HCT116 (cell line): ENCODE measurements at regions not wholly inside any gene's neighbourhood (a gene's known extent, or its start where the extent isn't known, plus 50 kb on each side); places are given as distances from the start of the nearest gene placed in this dataset.

ENCODE experiments used
- ATAC-seq: fragments of 200-7000 bp; cut with Tn5 transposase; 2 replicates; pipeline ENCODE4 v1.9.1; 2020; ENCODE audit warnings: mild to moderate bottlenecking, moderate library complexity
- BruUV-seq: library from RNA; stranded (reverse); fragments of 400-500 nt; replicated peaks from 2 replicates; lab custom pipeline; 2021; lab: Mats Ljungman, UMichigan
- CTCF ChIA-PET: fragments of 300-600 bp; sonication (Branson Sonifier 250); formaldehyde crosslinking; loops from one replicate; lab custom pipeline; 2021; ENCODE audit warnings: antibody characterized with exemption; lab: Charles Lee
- POLR2A ChIA-PET: fragments of 300-600, 350-600 bp; sonication (Branson Sonifier 250); formaldehyde crosslinking; loops from one replicate; lab custom pipeline; 2021; ENCODE audit warnings: antibody characterized with exemption; lab: Charles Lee
- RAD21 ChIA-PET, 2 experiments: fragments of 300-600 bp; sonication (Branson Sonifier 250); formaldehyde crosslinking; loops; one replicate each; lab custom pipeline; 2023; ENCODE audit warnings: low total read pairs in 2 of 2; ENCODE audit not compliant: uncharacterized antibody in 2 of 2, unreplicated experiment in 2 of 2, low non-redundant PET in 1 of 2; lab: Charles Lee
- DNase-seq: peaks from one replicate; pipeline ENCODE4 v3.0.0-alpha.2; 2010; ENCODE audit warnings: low read depth, low spot score
- H2AFZ ChIP-seq: fragments of 200-600 bp; shearing (Covaris generic), sonication (generic); 2 replicates; pipeline ENCODE4 v1.6.1; 2017; ENCODE audit warnings: low read depth, mixed run types, mixed read lengths, antibody characterized with exemption, low read length; ENCODE audit not compliant: poor library complexity, severe bottlenecking
- H3K27ac ChIP-seq: 2 replicates; pipeline ENCODE4 v1.5.1; 2012; ENCODE audit warnings: low read depth, low read length
- H3K27me3 ChIP-seq: fragments of 200-600 bp; sonication (generic); 2 replicates; pipeline ENCODE4 v1.6.1; 2016; ENCODE audit warnings: mixed run types, low read length, mixed read lengths; ENCODE audit not compliant: insufficient read depth
- H3K36me3 ChIP-seq, 2 experiments: fragments of 200-500 bp in 1 of 2; fragments of 200-600 bp in 1 of 2; sonication (Bioruptor generic) in 1 of 2; sonication (generic) in 1 of 2; 2 replicates each; pipeline versions ENCODE4 v1.5.1 to v1.6.1; 2014 to 2016; ENCODE audit warnings: low read length in 2 of 2, inconsistent platforms in 1 of 2, mixed read lengths in 1 of 2, mixed run types in 1 of 2; ENCODE audit not compliant: insufficient read depth in 2 of 2, control insufficient read depth in 1 of 2
- H3K4me1 ChIP-seq, 2 experiments: fragments of 200-600 bp in 1 of 2; sonication (generic) in 1 of 2; 2 replicates each; pipeline versions ENCODE4 v1.5.1 to v1.6.1; 2012 to 2017; ENCODE audit warnings: low read length in 2 of 2, inconsistent platforms in 1 of 2, mild to moderate bottlenecking in 1 of 2, mixed read lengths in 1 of 2, mixed run types in 1 of 2, moderate library complexity in 1 of 2; ENCODE audit not compliant: insufficient read depth in 2 of 2, control insufficient read depth in 1 of 2
- H3K4me2 ChIP-seq: fragments of 200-600 bp; sonication (generic); 2 replicates; pipeline ENCODE4 v1.6.1; 2017; ENCODE audit warnings: mixed run types, low read length, mixed read lengths
- H3K4me3 ChIP-seq, 2 experiments: fragments of 200-600 bp in 1 of 2; sonication (generic) in 1 of 2; replicated peaks in 1 of 2; 2 replicates each; pipeline ENCODE4 v1.5.1; 2011 to 2016; ENCODE audit warnings: low read length in 2 of 2, control low read depth in 1 of 2, low read depth in 1 of 2, mild to moderate bottlenecking in 1 of 2, mixed read lengths in 1 of 2, mixed run types in 1 of 2
- H3K79me2 ChIP-seq: fragments of 200-600 bp; sonication (generic); 2 replicates; pipeline ENCODE4 v1.6.1; 2017; ENCODE audit warnings: mild to moderate bottlenecking, mixed run types, low read length, moderate library complexity, mixed read lengths; ENCODE audit not compliant: insufficient read depth
- H3K9ac ChIP-seq: fragments of 200-600 bp; sonication (generic); 2 replicates; pipeline ENCODE4 v1.6.1; 2016; ENCODE audit warnings: low read length, mixed read lengths
- H3K9me2 ChIP-seq: fragments of 200-600 bp; sonication (generic), shearing (Covaris generic); 2 replicates; pipeline ENCODE4 v1.6.1; 2017; ENCODE audit warnings: mixed run types, mild to moderate bottlenecking, moderate library complexity; ENCODE audit not compliant: insufficient read depth
- H3K9me3 ChIP-seq, 2 experiments: fragments of 200-500 bp in 1 of 2; fragments of 200-600 bp in 1 of 2; sonication (Bioruptor generic) in 1 of 2; sonication (generic) in 1 of 2; 2 replicates each; pipeline ENCODE4 v1.6.1; 2014 to 2017; ENCODE audit warnings: low read length in 2 of 2, mixed read lengths in 2 of 2, inconsistent platforms in 1 of 2, low read depth in 1 of 2, mild to moderate bottlenecking in 1 of 2, mixed run types in 1 of 2, moderate library complexity in 1 of 2; ENCODE audit not compliant: control insufficient read depth in 1 of 2, insufficient read depth in 1 of 2
- H4K20me1 ChIP-seq: fragments of 200-600 bp; sonication (generic), shearing (Covaris generic); 2 replicates; pipeline ENCODE4 v1.6.1; 2017; ENCODE audit warnings: mixed run types, mild to moderate bottlenecking, moderate library complexity; ENCODE audit not compliant: insufficient read depth
- CEBPB ChIP-seq: IDR thresholded peaks from 2 replicates; pipeline ENCODE4 v1.6.1; 2012; ENCODE audit warnings: low read depth
- CTCF ChIP-seq, 3 experiments: fragments of 200-600 bp in 1 of 3; sonication (generic) in 1 of 3; IDR thresholded peaks in 2 of 3; conservative IDR thresholded peaks in 1 of 3; 2 replicates each; pipeline ENCODE4 v1.5.1; 2012 to 2017; ENCODE audit warnings: low read depth in 2 of 3, low read length in 2 of 3, antibody characterized with exemption in 1 of 3, borderline replicate concordance in 1 of 3, control low read depth in 1 of 3, mild to moderate bottlenecking in 1 of 3, mixed read lengths in 1 of 3, mixed run types in 1 of 3, moderate library complexity in 1 of 3; ENCODE audit not compliant: insufficient read depth in 1 of 3
- FOSL1 ChIP-seq: IDR thresholded peaks from 2 replicates; pipeline ENCODE4 v1.6.1; 2012; ENCODE audit warnings: low read depth
- JUND ChIP-seq: IDR thresholded peaks from 2 replicates; pipeline ENCODE4 v1.6.1; 2012
- MAX ChIP-seq: IDR thresholded peaks from 2 replicates; pipeline ENCODE4 v1.6.1; 2012
- POLR2AphosphoS5 ChIP-seq: IDR thresholded peaks from 2 replicates; pipeline ENCODE4 v1.6.1; 2011; ENCODE audit warnings: mild to moderate bottlenecking, low read depth, low read length, moderate library complexity
- RAD21 ChIP-seq: IDR thresholded peaks from 2 replicates; pipeline ENCODE4 v1.6.1; 2012; ENCODE audit warnings: low read depth, mild to moderate bottlenecking
- REST ChIP-seq: IDR thresholded peaks from 2 replicates; pipeline ENCODE4 v1.6.1; 2012; ENCODE audit warnings: low read depth
- SIN3A ChIP-seq: IDR thresholded peaks from 2 replicates; pipeline ENCODE4 v1.6.1; 2012; ENCODE audit warnings: low read depth
- SRF ChIP-seq: IDR thresholded peaks from 2 replicates; pipeline ENCODE4 v1.6.1; 2012; ENCODE audit warnings: low read depth
- ZBTB33 ChIP-seq: IDR thresholded peaks from 2 replicates; pipeline ENCODE4 v1.6.1; 2011; ENCODE audit warnings: mild to moderate bottlenecking, low read length, moderate library complexity; ENCODE audit not compliant: insufficient replicate concordance; ENCODE audit errors: extremely low read depth
- ZFX ChIP-seq: fragments of 450-650 bp; IDR thresholded peaks from 2 replicates; pipeline ENCODE4 v1.6.1; 2017
- ZNF274 ChIP-seq: fragments of 200-500 bp; sonication (Bioruptor generic); IDR thresholded peaks from 2 replicates; pipeline ENCODE4 v1.6.1; 2014; ENCODE audit warnings: mild to moderate bottlenecking, low read depth, low read length, inconsistent platforms
- intact Hi-C: fragments of 100-400 bp; cut with micrococcal nuclease; formaldehyde crosslinking; loops from 2 replicates; pipeline ENCODE4 v1.10.0; 2022

- Histone ChIP-seq H3K9me2 (no peaks in the 10 kb centered on the region), H3K4me3 (no peak overlapping the region), H2AFZ (no peak overlapping the region), H3K9ac (no peak overlapping the region), H3K9me3 (no peaks in the 10 kb centered on the region), H3K4me2 (no peak overlapping the region), H3K4me1 (no peaks in the 10 kb centered on the region), H3K27ac (no peak overlapping the region), H4K20me1 (no peaks in the 10 kb centered on the region), H3K36me3 (no peaks in the 10 kb centered on the region), H3K27me3 (no peaks in the 10 kb centered on the region), H3K79me2 (no peaks in the 10 kb centered on the region)
- ATAC-seq = no peak
- no peak for DNase-seq
- TF ChIP-seq FOSL1 (no peak), MAX (no peak), REST (no peak), POLR2AphosphoS5 (no peak), SIN3A (no peak), JUND (no peak), CEBPB (no peak), RAD21 (no peak), ZNF274 (no peak), SRF (no peak), ZBTB33 (no peak), ZFX (no peak), CTCF (IDR thresholded peaks at IDR 0.05 in 2 of 3, conservative IDR thresholded peaks at IDR 0.05 in 1 of 3; ENCODE audit: borderline replicate concordance in 1 of 3, insufficient read depth in 1 of 3, low read depth in 2 of 3, low read length in 2 of 3) (no peak)
- ChIA-PET POLR2A (no interaction called here), CTCF (interaction anchor here (1.4 kb wide), 1 partner anchor 86 kb away, joined by 4 read pairs; the partner anchor contains the start of gene RASGRP1), RAD21 (no interaction called here)
- BruUV-seq = no TSS peak
- intact Hi-C loops = no loop called here
Observed at GRCh38 chr15:38650384-38650783, 85.8 kb upstream of the RASGRP1 start.
